ENCODE measurements at regions not wholly inside any gene's neighbourhood (a gene's known extent, or its start where the extent isn't known, plus 50 kb on each side); places are given as distances from the start of the nearest gene placed in this dataset.

GRCh38 chr10:43866712-43867111 lies 218.0 kb upstream of the ZNF32 start:
- TF ChIP-seq CTCF (IDR thresholded peaks at IDR 0.05) (no peak), POLR2A (IDR thresholded peaks at IDR 0.05) (no peak)
